ENCODE measurements at regions not wholly inside any gene's neighbourhood (a gene's known extent, or its start where the extent isn't known, plus 50 kb on each side); places are given as distances from the start of the nearest gene placed in this dataset.

DNA sequence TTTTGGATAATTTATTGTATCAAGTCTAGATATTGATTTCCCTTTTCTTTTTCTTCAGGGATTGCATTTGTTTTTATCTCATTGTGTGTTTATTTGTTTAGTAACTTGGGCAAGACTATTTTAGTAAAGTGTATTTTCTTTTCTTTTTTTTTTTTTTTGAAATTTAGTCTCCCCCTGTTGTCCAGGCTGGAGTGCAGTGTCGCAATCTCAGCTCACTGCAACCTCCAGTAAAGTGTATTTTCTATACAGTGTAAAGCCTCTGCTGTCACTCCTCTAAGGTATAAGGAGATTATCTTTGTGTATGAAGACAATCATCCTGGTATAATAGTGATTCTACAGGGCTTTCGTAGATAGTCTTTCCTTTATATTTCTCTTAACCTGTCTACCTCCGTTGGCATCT, 2546.0 kb downstream of the PCDH9 start:
- Histone ChIP-seq H3K27ac (no peak overlapping the region), H3K4me2 (ENCODE audit: low read length) (no peak overlapping the region), H3K9me3 (ENCODE audit: control insufficient read depth, low read length) (no peaks in the 10 kb centered on the region), H3K36me3 (ENCODE audit: control insufficient read depth, insufficient read depth, low read length) (no peaks in the 10 kb centered on the region), H3K4me3 (ENCODE audit: low read depth, low read length) (no peak overlapping the region), H3K79me2 (no peaks in the 10 kb centered on the region), H3K27me3 (ENCODE audit: control insufficient read depth, insufficient read depth, low read length) (no peaks in the 10 kb centered on the region), H3K9ac (no peak overlapping the region), H2AFZ (no peak overlapping the region), H3K4me1 (no peaks in the 10 kb centered on the region)
- TF ChIP-seq, protein P1, sequence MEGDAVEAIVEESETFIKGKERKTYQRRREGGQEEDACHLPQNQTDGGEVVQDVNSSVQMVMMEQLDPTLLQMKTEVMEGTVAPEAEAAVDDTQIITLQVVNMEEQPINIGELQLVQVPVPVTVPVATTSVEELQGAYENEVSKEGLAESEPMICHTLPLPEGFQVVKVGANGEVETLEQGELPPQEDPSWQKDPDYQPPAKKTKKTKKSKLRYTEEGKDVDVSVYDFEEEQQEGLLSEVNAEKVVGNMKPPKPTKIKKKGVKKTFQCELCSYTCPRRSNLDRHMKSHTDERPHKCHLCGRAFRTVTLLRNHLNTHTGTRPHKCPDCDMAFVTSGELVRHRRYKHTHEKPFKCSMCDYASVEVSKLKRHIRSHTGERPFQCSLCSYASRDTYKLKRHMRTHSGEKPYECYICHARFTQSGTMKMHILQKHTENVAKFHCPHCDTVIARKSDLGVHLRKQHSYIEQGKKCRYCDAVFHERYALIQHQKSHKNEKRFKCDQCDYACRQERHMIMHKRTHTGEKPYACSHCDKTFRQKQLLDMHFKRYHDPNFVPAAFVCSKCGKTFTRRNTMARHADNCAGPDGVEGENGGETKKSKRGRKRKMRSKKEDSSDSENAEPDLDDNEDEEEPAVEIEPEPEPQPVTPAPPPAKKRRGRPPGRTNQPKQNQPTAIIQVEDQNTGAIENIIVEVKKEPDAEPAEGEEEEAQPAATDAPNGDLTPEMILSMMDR (IDR thresholded peaks at IDR 0.05) = no peak

DNA sequence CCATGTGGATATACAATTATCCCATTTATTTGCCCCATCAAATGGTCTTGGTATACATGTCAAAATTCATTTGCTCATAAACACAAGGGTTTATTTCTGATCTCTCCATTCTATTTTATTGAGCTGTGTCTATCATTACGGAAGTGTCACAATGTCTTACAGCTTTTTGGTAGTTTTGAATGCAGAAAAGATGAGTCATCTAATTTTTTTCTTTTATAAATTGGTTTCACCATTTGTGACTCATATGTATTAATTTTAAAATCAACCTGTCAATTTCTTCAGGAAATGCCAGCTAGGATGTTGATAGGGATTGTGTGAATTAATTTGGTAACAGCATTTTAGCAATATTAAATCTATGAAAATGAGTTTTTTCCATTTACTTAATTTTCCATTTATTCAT, 2549.4 kb downstream of the PCDH9 start:
- H3K9ac ChIP-seq = no peak overlapping the region
- no peaks in the 10 kb centered on the region for H3K36me3 ChIP-seq (ENCODE audit: control insufficient read depth, insufficient read depth, low read length)
- no peaks in the 10 kb centered on the region for H3K79me2 ChIP-seq
- TF ChIP-seq, protein P1 (IDR thresholded peaks at IDR 0.05) = no peak
- no peak overlapping the region for H3K4me2 ChIP-seq (ENCODE audit: low read length)
- H2AFZ ChIP-seq = no peak overlapping the region
- no peak overlapping the region for H3K4me3 ChIP-seq (ENCODE audit: low read depth, low read length)
- no peaks in the 10 kb centered on the region for H3K4me1 ChIP-seq
- H3K9me3 ChIP-seq (ENCODE audit: control insufficient read depth, low read length) = no peaks in the 10 kb centered on the region
- H3K27me3 ChIP-seq (ENCODE audit: control insufficient read depth, insufficient read depth, low read length) = no peaks in the 10 kb centered on the region
- no peak overlapping the region for H3K27ac ChIP-seq

DNA sequence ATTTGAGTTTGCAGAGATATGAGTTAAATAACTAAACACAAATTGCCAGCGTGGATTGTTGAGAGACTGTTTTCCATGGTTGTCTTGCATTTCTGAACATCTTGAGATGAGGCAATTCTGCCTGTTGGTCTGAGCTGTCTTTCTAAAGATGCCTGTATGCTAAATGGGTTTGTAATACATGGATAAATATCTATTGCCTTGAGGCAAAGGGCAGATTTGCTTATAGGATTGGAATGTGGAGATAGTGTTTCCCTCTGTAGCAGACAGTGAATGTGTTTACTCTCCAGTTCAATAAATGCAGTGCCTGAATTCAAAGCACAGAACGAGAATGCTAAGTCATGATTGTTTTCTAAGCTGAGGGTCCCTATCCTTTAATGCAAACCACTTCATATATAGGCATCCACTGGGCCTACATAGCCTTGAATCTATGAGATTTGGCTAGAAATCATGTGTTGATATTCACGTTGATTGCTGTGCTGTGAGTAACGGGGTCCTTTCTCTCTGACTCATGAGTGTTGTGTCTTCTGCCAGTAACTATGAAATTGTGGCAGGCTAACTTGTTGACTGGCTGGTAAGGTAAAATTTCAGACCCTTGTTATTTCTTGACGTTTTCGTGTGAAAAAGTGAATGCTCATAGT, 2554.8 kb downstream of the PCDH9 start:
- Histone ChIP-seq H3K27ac (no peak overlapping the region), H2AFZ (no peak overlapping the region), H3K4me1 (no peaks in the 10 kb centered on the region), H3K79me2 (no peaks in the 10 kb centered on the region), H3K27me3 (ENCODE audit: control insufficient read depth, insufficient read depth, low read length) (no peaks in the 10 kb centered on the region), H3K4me3 (ENCODE audit: low read depth, low read length) (no peak overlapping the region), H3K9me3 (ENCODE audit: control insufficient read depth, low read length) (no peaks in the 10 kb centered on the region), H3K4me2 (ENCODE audit: low read length) (no peak overlapping the region), H3K36me3 (ENCODE audit: control insufficient read depth, insufficient read depth, low read length) (no peaks in the 10 kb centered on the region), H3K9ac (no peak overlapping the region)
- TF ChIP-seq, protein P1 (IDR thresholded peaks at IDR 0.05) = no peak

DNA sequence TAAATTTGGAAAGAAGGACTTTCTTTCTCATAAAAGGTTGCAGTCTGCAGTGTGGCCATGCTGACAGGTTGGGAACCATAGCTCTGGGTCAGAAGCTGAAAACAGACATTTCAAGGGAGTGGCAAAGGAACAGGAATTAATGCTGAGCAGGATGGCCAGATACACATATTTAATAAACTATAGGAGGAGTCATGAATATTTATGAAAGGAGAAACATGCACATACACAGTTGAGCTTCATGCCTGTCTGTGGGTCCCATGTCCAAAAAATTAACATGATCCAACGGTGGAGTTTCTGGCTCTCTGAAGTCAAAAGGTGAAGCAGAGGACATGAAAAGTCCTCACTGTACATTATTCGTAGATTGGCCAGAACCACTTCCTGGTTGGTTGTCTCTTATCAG, 2556.0 kb downstream of the PCDH9 start:
- H3K79me2 ChIP-seq = no peaks in the 10 kb centered on the region
- no peaks in the 10 kb centered on the region for H3K36me3 ChIP-seq (ENCODE audit: control insufficient read depth, insufficient read depth, low read length)
- no peak overlapping the region for H3K4me2 ChIP-seq (ENCODE audit: low read length)
- H3K4me1 ChIP-seq = no peaks in the 10 kb centered on the region
- H2AFZ ChIP-seq = no peak overlapping the region
- no peaks in the 10 kb centered on the region for H3K9me3 ChIP-seq (ENCODE audit: control insufficient read depth, low read length)
- TF ChIP-seq, protein P1 (IDR thresholded peaks at IDR 0.05) = no peak
- H3K9ac ChIP-seq = no peak overlapping the region
- no peak overlapping the region for H3K27ac ChIP-seq
- no peaks in the 10 kb centered on the region for H3K27me3 ChIP-seq (ENCODE audit: control insufficient read depth, insufficient read depth, low read length)
- no peak overlapping the region for H3K4me3 ChIP-seq (ENCODE audit: low read depth, low read length)

DNA sequence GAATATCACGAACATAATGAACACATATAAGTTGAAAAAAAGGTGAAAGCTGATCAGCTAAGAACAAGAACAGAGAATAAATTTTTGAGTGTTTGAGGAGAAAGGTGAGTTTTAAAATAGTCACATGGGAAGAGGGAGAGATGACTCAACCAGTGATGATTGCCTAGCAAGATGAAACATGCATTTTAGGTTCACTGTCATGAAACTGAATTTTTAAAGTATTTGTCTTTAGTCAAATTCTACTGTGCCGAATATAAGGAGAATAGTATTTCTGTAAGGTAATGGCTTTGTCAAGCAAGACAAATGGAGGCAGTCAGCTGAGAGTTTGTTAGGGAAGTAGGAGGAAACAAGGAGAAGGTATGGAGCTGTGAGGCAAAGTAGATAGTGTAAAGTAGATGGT, 2557.4 kb downstream of the PCDH9 start:
- Histone ChIP-seq H3K27ac (no peak overlapping the region), H3K4me1 (no peaks in the 10 kb centered on the region)

More for the DNA sequence above, 2557.4 kb downstream of the PCDH9 start:
- H3K36me3 ChIP-seq (ENCODE audit: control insufficient read depth, insufficient read depth, low read length) = no peaks in the 10 kb centered on the region
- TF ChIP-seq, protein P1 (IDR thresholded peaks at IDR 0.05) = no peak
- no peaks in the 10 kb centered on the region for H3K27me3 ChIP-seq (ENCODE audit: control insufficient read depth, insufficient read depth, low read length)
- no peaks in the 10 kb centered on the region for H3K79me2 ChIP-seq
- H3K4me3 ChIP-seq (ENCODE audit: low read depth, low read length) = no peak overlapping the region
- no peak overlapping the region for H2AFZ ChIP-seq
- no peak overlapping the region for H3K9ac ChIP-seq
- H3K9me3 ChIP-seq (ENCODE audit: control insufficient read depth, low read length) = no peaks in the 10 kb centered on the region
- no peak overlapping the region for H3K4me2 ChIP-seq (ENCODE audit: low read length)

All from parathyroid adenoma (tissue), 2 donors.